Neural cell (in vitro differentiated cells): ENCODE measurements at regions not wholly inside any gene's neighbourhood (a gene's known extent, or its start where the extent isn't known, plus 50 kb on each side); places are given as distances from the start of the nearest gene placed in this dataset.

Experiments
- CTCF ChIP-seq: fragments of 450-650 bp; IDR thresholded peaks from 2 replicates; pipeline ENCODE4 v1.5.1; 2014; ENCODE audit warnings: antibody characterized with exemption, mild to moderate bottlenecking, moderate library complexity; ENCODE audit not compliant: poor library complexity, severe bottlenecking
- EP300 ChIP-seq: fragments of 450-650 bp; conservative IDR thresholded peaks from 2 replicates; pipeline ENCODE4 v1.6.1; 2014; ENCODE audit warnings: antibody characterized with exemption, mild to moderate bottlenecking, moderate library complexity; ENCODE audit not compliant: poor library complexity, severe bottlenecking
- EZH2 ChIP-seq: fragments of 200-600, 300-800 bp; shearing (Covaris generic), sonication (generic); IDR thresholded peaks from 2 replicates; pipeline ENCODE4 v1.6.1; 2014; ENCODE audit warnings: antibody characterized with exemption, low read length, borderline replicate concordance, mild to moderate bottlenecking; ENCODE audit not compliant: insufficient read depth, poor library complexity, severe bottlenecking
- MXI1 ChIP-seq: fragments of 450-650 bp; conservative IDR thresholded peaks from 2 replicates; pipeline ENCODE4 v1.6.1; 2014; ENCODE audit warnings: antibody characterized with exemption, mild to moderate bottlenecking; ENCODE audit not compliant: poor library complexity, severe bottlenecking
- POLR2AphosphoS5 ChIP-seq: IDR thresholded peaks from 2 replicates; pipeline ENCODE4 v1.6.1; 2012
- RAD21 ChIP-seq: fragments of 450-650 bp; conservative IDR thresholded peaks from 2 replicates; pipeline ENCODE4 v1.6.1; 2014; ENCODE audit warnings: antibody characterized with exemption, mild to moderate bottlenecking, moderate library complexity
- REST ChIP-seq: IDR thresholded peaks from 2 replicates; pipeline ENCODE4 v1.6.1; 2012; ENCODE audit warnings: borderline replicate concordance
- SMC3 ChIP-seq: fragments of 450-650 bp; conservative IDR thresholded peaks from 2 replicates; pipeline ENCODE4 v1.6.1; 2014; ENCODE audit warnings: antibody characterized with exemption, mild to moderate bottlenecking, moderate library complexity; ENCODE audit not compliant: poor library complexity

GRCh38 chr1:101178341-101178687 is 58.5 kb upstream of the S1PR1 start:
- TF ChIP-seq EZH2 (no peak), CTCF (no peak), MXI1 (no peak), RAD21 (no peak), EP300 (no peak), REST (no peak), POLR2AphosphoS5 (no peak), SMC3 (no peak)
